ENCODE measurements at regions not wholly inside any gene's neighbourhood (a gene's known extent, or its start where the extent isn't known, plus 50 kb on each side); places are given as distances from the start of the nearest gene placed in this dataset.

- intact Hi-C loops (cut with DNase I; ENCODE audit: low total_unique reads), result no loop called here
- TF ChIP-seq CTCF (IDR thresholded peaks at IDR 0.05) (no peak), POLR2A (IDR thresholded peaks at IDR 0.05) (no peak)
- no peak overlapping the region for H3K4me3 ChIP-seq (ENCODE audit: low read depth, poor library complexity, severe bottlenecking)
- WGBS, 2 donors, result 71 to 80% methylated on average over 14 of the region's 14 CpGs
- DNase-seq (ENCODE audit: low spot score in 2 of 2), result no peak
Measured at GRCh38 chr14:86217523-86217922, 687.6 kb downstream of the FLRT2 start.

- no peak for DNase-seq (ENCODE audit: low spot score in 2 of 2)
- no peak overlapping the region for H3K4me3 ChIP-seq (ENCODE audit: low read depth, poor library complexity, severe bottlenecking)
- WGBS, 2 donors, result 77 to 83% methylated on average over 1 of the region's 1 CpG
- intact Hi-C loops (cut with DNase I; ENCODE audit: low total_unique reads), result no loop called here
- TF ChIP-seq POLR2A (IDR thresholded peaks at IDR 0.05), result no peak
- TF ChIP-seq CTCF (IDR thresholded peaks at IDR 0.05), result no peak
Measured at GRCh38 chr14:86203843-86204242, 673.9 kb downstream of the FLRT2 start.

GRCh38 chr14:86196471-86196870 is 666.5 kb downstream of the FLRT2 start:
- no peak for DNase-seq (ENCODE audit: low spot score in 2 of 2)
- no peak overlapping the region for H3K4me3 ChIP-seq (ENCODE audit: low read depth, poor library complexity, severe bottlenecking)
- 34 to 42% methylated on average over 4 of the region's 4 CpGs for WGBS, 2 donors
- TF ChIP-seq CTCF (IDR thresholded peaks at IDR 0.05) (no peak), POLR2A (IDR thresholded peaks at IDR 0.05) (no peak)
- intact Hi-C loops (cut with DNase I; ENCODE audit: low total_unique reads), result no loop called here

GRCh38 chr14:86193756-86194155 is 663.8 kb downstream of the FLRT2 start:
- WGBS, 2 donors, result 84 to 90% methylated on average over 3 of the region's 3 CpGs
- no peak for DNase-seq (ENCODE audit: low spot score in 2 of 2)
- TF ChIP-seq POLR2A (IDR thresholded peaks at IDR 0.05) (no peak), CTCF (IDR thresholded peaks at IDR 0.05) (no peak)
- no peak overlapping the region for H3K4me3 ChIP-seq (ENCODE audit: low read depth, poor library complexity, severe bottlenecking)
- intact Hi-C loops (cut with DNase I; ENCODE audit: low total_unique reads), result no loop called here

- no peak overlapping the region for H3K4me3 ChIP-seq (ENCODE audit: low read depth, poor library complexity, severe bottlenecking)
- no peak for DNase-seq (ENCODE audit: low spot score in 2 of 2)
- intact Hi-C loops (cut with DNase I; ENCODE audit: low total_unique reads), result no loop called here
- TF ChIP-seq POLR2A (IDR thresholded peaks at IDR 0.05), result no peak
- TF ChIP-seq CTCF (IDR thresholded peaks at IDR 0.05), result no peak
- 68 to 72% methylated on average over 6 of the region's 6 CpGs for WGBS, 2 donors
Measured at GRCh38 chr14:86179980-86180379, 650.0 kb downstream of the FLRT2 start.

- no peak overlapping the region for H3K4me3 ChIP-seq (ENCODE audit: low read depth, poor library complexity, severe bottlenecking)
- DNase-seq (ENCODE audit: low spot score in 2 of 2), result no peak
- WGBS, 2 donors, result 85 to 91% methylated on average over 7 of the region's 7 CpGs
- TF ChIP-seq CTCF (IDR thresholded peaks at IDR 0.05) (no peak), POLR2A (IDR thresholded peaks at IDR 0.05) (no peak)
- intact Hi-C loops (cut with DNase I; ENCODE audit: low total_unique reads), result no loop called here
Measured at GRCh38 chr14:86168371-86168770, 638.4 kb downstream of the FLRT2 start.
